ENCODE measurements at regions not wholly inside any gene's neighbourhood (a gene's known extent, or its start where the extent isn't known, plus 50 kb on each side); places are given as distances from the start of the nearest gene placed in this dataset.
"Not testable (repeated sequence)": the region's sequence is repeated elsewhere in the genome, so short reads cannot be mapped to it uniquely, and the experiment has no call there.

DNA sequence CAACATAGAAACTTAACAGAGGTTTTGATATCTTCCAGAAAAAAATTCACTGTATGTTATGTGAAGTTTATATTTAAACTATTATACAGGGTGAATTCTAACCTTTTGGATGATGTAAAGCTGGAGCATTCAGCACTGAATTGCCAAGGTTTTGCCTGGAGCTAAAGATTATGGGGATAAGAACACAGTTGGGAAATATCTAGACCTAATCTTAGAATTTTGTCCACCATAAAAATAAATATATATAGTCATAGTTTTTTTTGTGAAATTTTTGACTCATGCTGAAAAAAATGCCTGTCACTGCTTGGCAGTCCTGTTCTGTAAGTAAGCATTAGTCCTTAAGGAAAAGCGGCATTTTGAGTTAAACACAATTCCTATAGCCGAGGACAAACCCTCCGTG is 339.3 kb upstream of the TMEFF2 start:
- TF ChIP-seq ZNF274 (IDR thresholded peaks at IDR 0.05; ENCODE audit: low read depth, low read length), result no peak
- H3K4me3 ChIP-seq (ENCODE audit: low read length), result no peak overlapping the region

GRCh38 chr2:192524642-192525251 is 330.0 kb upstream of the TMEFF2 start:
- H3K4me3 ChIP-seq (ENCODE audit: low read length), result not testable (repeated sequence)

DNA sequence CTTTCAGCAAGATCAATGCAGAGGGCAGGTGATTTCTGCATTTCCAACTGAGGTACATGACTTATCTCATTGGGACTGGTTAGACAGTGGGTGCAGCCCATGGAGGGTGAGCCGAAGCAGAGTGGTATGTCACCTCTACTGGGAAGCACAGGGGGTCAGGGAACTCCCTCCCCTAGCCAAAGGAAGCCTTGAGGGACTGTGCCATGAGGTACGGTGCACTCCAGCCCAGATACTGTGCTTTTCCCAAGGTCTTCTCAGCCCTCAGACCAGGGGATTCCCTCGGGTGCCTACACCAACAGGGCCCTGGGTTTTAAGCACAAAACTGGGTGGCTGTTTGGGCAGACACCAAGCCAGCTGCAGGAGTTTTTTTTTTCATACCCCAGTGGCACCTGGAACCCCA is 329.5 kb upstream of the TMEFF2 start:
- not testable (repeated sequence) for H3K4me3 ChIP-seq (ENCODE audit: low read length)

- H3K4me3 ChIP-seq (ENCODE audit: low read length), result no peak overlapping the region
- no peak for TF ChIP-seq ZNF274 (IDR thresholded peaks at IDR 0.05; ENCODE audit: low read depth, low read length)
Observed at GRCh38 chr2:192515937-192516336, 321.2 kb upstream of the TMEFF2 start.

DNA sequence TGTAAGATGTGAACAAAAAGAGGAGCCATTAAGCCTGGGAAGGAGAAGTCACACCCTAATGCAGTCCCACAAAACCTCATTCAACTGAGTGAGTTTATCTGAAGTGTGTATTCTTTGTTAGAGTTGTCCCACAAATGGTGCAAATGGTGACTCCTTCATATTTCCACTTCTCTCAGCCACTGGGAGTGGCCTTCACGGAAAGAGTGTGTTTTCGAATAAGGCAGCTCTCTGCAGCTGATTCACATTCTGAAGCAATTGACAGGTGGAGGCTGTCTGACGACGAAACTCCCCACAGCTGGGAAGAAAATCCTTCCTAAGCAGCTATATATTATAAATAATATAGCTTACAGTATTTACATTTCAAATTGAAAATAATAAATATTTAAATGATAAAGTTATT is 318.8 kb upstream of the TMEFF2 start:
- no peak for TF ChIP-seq ZNF274 (IDR thresholded peaks at IDR 0.05; ENCODE audit: low read depth, low read length)
- H3K4me3 ChIP-seq (ENCODE audit: low read length), result no peak overlapping the region

GRCh38 chr2:192507836-192508450 is 313.2 kb upstream of the TMEFF2 start:
- H3K4me3 ChIP-seq (ENCODE audit: low read length), result not testable (repeated sequence)

- H3K4me3 ChIP-seq (ENCODE audit: low read length), result no peak overlapping the region
- TF ChIP-seq ZNF274 (IDR thresholded peaks at IDR 0.05; ENCODE audit: low read depth, low read length), result no peak
Observed at GRCh38 chr2:192500550-192501200, 305.9 kb upstream of the TMEFF2 start.

DNA sequence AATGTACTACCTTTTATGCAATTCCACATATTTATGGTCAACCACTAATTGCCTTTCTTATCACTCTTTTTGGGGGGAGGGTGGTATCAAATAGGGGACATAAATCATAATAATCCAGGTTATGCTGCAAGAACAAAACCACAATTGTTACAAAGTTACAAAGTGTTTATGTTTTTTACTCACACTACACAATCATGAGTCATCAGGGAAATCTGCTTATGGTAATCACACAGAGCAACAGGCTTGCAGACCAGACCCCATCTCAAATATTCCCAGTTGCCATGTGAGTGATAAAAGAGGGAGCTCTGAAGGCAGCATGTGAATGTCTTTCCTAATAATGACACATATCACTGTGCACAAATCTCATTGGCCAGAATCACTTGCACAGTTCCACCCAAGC is 304.7 kb upstream of the TMEFF2 start:
- TF ChIP-seq ZNF274 (IDR thresholded peaks at IDR 0.05; ENCODE audit: low read depth, low read length), result no peak
- no peak overlapping the region for H3K4me3 ChIP-seq (ENCODE audit: low read length)

- no peak overlapping the region for H3K4me3 ChIP-seq (ENCODE audit: low read length)
- no peak for TF ChIP-seq ZNF274 (IDR thresholded peaks at IDR 0.05; ENCODE audit: low read depth, low read length)
Observed at GRCh38 chr2:192498747-192499146, 304.0 kb upstream of the TMEFF2 start.

DNA sequence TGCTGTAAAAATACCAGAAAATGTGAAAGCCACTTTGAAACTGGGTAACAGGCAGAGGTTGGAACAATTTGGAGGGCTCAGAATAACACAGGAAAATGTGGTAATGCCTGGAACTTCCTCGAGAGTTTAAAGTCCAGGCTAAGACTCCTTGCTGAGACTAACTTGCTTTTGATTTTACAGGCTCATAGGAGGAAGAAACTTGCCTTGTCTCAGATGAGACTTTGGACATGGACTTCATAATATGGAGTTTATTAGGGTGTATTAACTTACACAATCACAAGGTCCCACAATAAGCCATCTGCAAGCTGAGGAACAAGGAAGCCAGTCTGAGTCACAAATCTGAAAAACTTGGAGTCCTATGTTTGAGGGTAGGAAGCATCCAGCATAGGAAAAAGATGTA is 293.4 kb upstream of the TMEFF2 start:
- not testable (repeated sequence) for H3K4me3 ChIP-seq (ENCODE audit: low read length)

GRCh38 chr2:192487636-192488035 is 292.9 kb upstream of the TMEFF2 start:
- H3K4me3 ChIP-seq (ENCODE audit: low read length), result no peak overlapping the region
- no peak for TF ChIP-seq ZNF274 (IDR thresholded peaks at IDR 0.05; ENCODE audit: low read depth, low read length)

DNA sequence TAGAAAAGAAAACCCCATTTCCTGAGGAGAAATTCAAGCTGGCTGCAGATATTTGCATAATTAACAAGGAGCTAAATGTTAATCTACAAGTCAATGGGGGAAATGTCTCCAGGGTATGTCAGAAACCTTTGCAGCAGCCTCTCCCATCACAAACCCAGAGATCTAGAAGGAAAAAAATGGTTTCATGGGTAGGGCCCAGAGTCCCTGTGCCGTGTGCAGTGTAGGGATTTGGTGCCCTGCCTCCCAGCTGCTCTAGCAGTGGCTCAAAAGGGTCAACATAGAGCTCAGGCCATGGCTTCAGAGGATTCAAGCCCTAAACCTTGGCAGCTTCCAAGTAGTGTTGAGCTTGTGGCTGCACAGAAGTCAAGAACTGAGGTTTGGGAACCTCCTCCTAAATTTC is 290.2 kb upstream of the TMEFF2 start:
- no peak for TF ChIP-seq ZNF274 (IDR thresholded peaks at IDR 0.05; ENCODE audit: low read depth, low read length)
- H3K4me3 ChIP-seq (ENCODE audit: low read length), result no peak overlapping the region

- no peak overlapping the region for H3K4me3 ChIP-seq (ENCODE audit: low read length)
- no peak for TF ChIP-seq ZNF274 (IDR thresholded peaks at IDR 0.05; ENCODE audit: low read depth, low read length)
Observed at GRCh38 chr2:192480984-192481383, 286.3 kb upstream of the TMEFF2 start.

DNA sequence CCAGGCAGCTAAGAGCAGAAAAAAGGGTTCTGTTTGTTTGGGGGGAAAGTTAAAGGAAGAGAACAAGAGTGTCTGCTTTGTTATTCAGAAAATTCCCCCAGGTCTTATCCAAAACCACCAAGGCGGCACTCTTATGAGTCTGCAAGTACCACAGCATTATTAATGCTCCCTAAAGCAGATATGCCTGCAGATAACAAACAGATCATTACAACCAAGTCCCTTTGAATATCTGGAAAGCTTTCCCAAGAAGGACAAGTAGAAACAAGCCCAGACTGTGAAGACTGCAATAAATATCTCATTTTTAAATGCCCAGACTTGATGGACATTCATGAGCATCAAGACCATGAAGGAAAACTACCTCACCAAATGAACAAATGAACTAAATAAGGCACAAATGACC is 278.6 kb upstream of the TMEFF2 start:
- no peak overlapping the region for H3K4me3 ChIP-seq (ENCODE audit: low read length)
- no peak for TF ChIP-seq ZNF274 (IDR thresholded peaks at IDR 0.05; ENCODE audit: low read depth, low read length)

GRCh38 chr2:192471982-192472381 is 277.2 kb upstream of the TMEFF2 start:
- H3K4me3 ChIP-seq (ENCODE audit: low read length), result no peak overlapping the region
- TF ChIP-seq ZNF274 (IDR thresholded peaks at IDR 0.05; ENCODE audit: low read depth, low read length), result no peak

- no peak overlapping the region for H3K4me3 ChIP-seq (ENCODE audit: low read length)
- TF ChIP-seq ZNF274 (IDR thresholded peaks at IDR 0.05; ENCODE audit: low read depth, low read length), result no peak
Observed at GRCh38 chr2:192469612-192470011, 274.9 kb upstream of the TMEFF2 start.
